Lower leg skin (tissue), 4 donors: ENCODE measurements at regions not wholly inside any gene's neighbourhood (a gene's known extent, or its start where the extent isn't known, plus 50 kb on each side); places are given as distances from the start of the nearest gene placed in this dataset.

Experiments used
- DNase-seq, 2 donors: peaks; one replicate each; pipeline ENCODE4 v3.0.0-alpha.2; 2019; ENCODE audit warnings: low spot score in 2 of 2
- H3K4me3 ChIP-seq: fragments of 200-600 bp; sonication (generic); 2 replicates; pipeline ENCODE4 v1.5.1; 2017; ENCODE audit warnings: mild to moderate bottlenecking, low read depth; ENCODE audit not compliant: poor library complexity, severe bottlenecking
- POLR2A ChIP-seq, 2 donors: fragments of 450-650 bp; IDR thresholded peaks; one replicate each; pipeline ENCODE4 v1.6.1; 2016 to 2017; ENCODE audit warnings: antibody characterized with exemption in 2 of 2, mild to moderate bottlenecking in 1 of 2, moderate library complexity in 1 of 2
- WGBS, 2 donors: methylation state at CpG; one replicate each; pipeline ENCODE4 v1.1.5; 2018; 5-methylcytosine and 5-hydroxymethylcytosine counted together
- intact Hi-C: fragments of 100-400 bp; cut with DNase I; formaldehyde crosslinking; loops from one replicate; pipeline ENCODE4 v1.15.0; 2023; ENCODE audit warnings: low total_unique reads
- TF ChIP-seq, protein P1 (sequence below), 3 donors: fragments of 450-650 bp; IDR thresholded peaks; one replicate each; pipeline ENCODE4 v1.5.1; 2016; ENCODE audit warnings: antibody characterized with exemption in 3 of 3, mild to moderate bottlenecking in 3 of 3, moderate library complexity in 2 of 3

DNA sequence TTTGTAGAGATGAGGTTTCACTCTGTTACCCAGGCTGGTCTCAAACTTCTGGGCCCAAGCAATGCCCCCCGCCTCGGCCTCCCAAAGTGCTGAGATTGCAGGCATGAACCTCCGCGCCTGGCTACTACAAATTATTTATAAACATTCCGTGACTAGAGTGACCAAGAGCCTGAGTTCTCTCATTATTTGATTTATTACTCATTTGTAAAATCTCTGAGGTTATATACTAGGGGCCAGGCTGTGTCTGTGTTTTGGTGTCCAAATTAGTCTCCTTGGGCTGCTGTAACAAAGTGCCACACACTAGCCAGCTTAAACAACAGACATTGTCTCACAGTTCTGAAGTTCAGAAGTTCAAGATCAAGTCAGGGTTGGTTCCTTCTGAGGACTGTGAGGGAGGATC lies 70.8 kb upstream of the ELAC2 start:
- no peak for TF ChIP-seq POLR2A (IDR thresholded peaks at IDR 0.05)
- TF ChIP-seq, protein P1, sequence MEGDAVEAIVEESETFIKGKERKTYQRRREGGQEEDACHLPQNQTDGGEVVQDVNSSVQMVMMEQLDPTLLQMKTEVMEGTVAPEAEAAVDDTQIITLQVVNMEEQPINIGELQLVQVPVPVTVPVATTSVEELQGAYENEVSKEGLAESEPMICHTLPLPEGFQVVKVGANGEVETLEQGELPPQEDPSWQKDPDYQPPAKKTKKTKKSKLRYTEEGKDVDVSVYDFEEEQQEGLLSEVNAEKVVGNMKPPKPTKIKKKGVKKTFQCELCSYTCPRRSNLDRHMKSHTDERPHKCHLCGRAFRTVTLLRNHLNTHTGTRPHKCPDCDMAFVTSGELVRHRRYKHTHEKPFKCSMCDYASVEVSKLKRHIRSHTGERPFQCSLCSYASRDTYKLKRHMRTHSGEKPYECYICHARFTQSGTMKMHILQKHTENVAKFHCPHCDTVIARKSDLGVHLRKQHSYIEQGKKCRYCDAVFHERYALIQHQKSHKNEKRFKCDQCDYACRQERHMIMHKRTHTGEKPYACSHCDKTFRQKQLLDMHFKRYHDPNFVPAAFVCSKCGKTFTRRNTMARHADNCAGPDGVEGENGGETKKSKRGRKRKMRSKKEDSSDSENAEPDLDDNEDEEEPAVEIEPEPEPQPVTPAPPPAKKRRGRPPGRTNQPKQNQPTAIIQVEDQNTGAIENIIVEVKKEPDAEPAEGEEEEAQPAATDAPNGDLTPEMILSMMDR (IDR thresholded peaks at IDR 0.05), result no peak
- WGBS, 2 donors, result 86 to 97% methylated on average over 5 of the region's 5 CpGs
- no peak for DNase-seq

DNA sequence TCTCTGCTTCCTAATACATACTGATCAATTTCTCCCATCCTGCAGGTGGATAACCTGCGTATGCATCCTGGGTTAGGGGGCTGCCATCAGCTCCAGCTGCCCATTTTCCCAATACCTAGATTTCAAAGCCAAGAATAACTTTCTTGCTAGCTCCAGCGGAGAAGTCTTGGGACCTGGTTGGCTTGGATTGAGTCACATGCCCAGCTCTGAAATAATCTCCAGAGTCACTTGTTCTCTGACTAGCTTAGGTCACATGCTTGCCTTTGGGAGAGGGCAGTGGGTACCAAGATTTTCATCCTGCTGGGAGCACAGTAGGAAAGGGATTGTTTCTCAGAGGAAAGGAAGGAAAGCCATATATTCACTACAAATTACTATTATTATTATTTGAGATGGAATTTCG lies 70.0 kb upstream of the ELAC2 start:
- DNase-seq, result no peak
- WGBS, 2 donors, result 73 to 94% methylated on average over 3 of the region's 3 CpGs
- intact Hi-C loops, result no loop called here
- TF ChIP-seq POLR2A (IDR thresholded peaks at IDR 0.05), result no peak
- TF ChIP-seq, protein P1 (IDR thresholded peaks at IDR 0.05), result no peak
- no peak overlapping the region for H3K4me3 ChIP-seq

More for the DNA sequence above, 70.8 kb upstream of the ELAC2 start:
- H3K4me3 ChIP-seq, result no peak overlapping the region
- intact Hi-C loops, result no loop called here

DNA sequence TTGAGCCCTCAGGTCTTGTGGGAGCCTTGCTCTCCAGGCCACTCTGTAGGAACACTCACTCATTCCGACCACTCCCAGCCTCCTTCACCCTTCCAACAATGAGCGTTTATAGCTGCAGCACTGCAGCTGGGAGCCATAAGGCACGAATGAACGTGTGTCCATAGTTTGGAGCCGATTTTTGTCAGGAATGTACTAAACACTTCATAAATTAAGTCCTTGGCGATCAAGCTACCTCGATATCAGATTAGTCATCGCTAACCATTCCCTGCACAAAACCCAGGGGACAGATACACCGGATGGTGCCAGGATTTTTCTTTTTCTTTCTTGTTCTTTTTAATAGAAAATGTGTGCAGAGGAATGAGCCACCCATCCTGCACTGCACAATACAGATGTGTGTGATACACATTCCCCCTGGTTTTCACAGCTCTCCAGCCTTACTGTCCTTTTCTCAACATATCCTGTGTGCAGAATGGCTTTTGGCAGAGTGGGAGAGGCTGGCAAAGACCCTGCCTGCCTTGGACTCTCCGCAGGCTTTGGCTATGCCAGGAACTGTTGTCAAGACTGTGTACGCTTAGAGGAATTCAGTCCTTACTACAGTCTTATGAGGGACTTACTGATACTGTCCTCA lies 68.4 kb upstream of the ELAC2 start:
- TF ChIP-seq POLR2A (IDR thresholded peaks at IDR 0.05), result no peak
- TF ChIP-seq, protein P1 (IDR thresholded peaks at IDR 0.05), result no peak
- DNase-seq, result peak in 1 of 2 donors; percentile 21
- H3K4me3 ChIP-seq, result no peak overlapping the region
- 25 to 35% methylated on average over 11 of the region's 11 CpGs for WGBS, 2 donors
- intact Hi-C loops, result no loop called here

- DNase-seq, result no peak
These were observed 67.8 kb upstream of the ELAC2 start for GRCh38 chr17:13085578-13085977.

DNA sequence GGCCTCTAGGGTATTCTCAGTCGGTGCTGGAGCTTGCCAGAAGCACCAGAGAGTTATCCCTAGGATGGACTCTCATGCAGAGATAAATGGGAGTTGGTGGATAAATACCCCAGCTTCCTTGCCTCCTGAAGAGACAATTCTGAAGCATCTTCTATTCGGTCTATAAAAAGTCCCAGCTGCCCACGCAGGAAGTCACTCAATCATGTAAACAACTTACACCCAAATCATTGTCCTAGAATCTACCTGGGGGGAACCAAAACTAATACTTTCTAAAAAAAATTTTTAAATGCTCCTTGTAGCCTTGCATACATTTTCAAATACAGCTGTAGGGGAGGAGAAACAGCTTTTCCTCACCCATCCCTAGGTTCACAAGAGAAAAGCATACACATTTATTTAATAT lies 66.6 kb upstream of the ELAC2 start:
- TF ChIP-seq, protein P1 (IDR thresholded peaks at IDR 0.05), result no peak
- no peak for TF ChIP-seq POLR2A (IDR thresholded peaks at IDR 0.05)
- WGBS, 2 donors, result 61 to 69% methylated on average over 3 of the region's 3 CpGs
- intact Hi-C loops, result no loop called here
- H3K4me3 ChIP-seq, result no peak overlapping the region
- no peak for DNase-seq

More at GRCh38 chr17:13085578-13085977, 67.8 kb upstream of the ELAC2 start:
- TF ChIP-seq, protein P1 (IDR thresholded peaks at IDR 0.05), result no peak
- TF ChIP-seq POLR2A (IDR thresholded peaks at IDR 0.05), result no peak
- intact Hi-C loops, result no loop called here
- 71 to 82% methylated on average over 2 of the region's 2 CpGs for WGBS, 2 donors
- no peak overlapping the region for H3K4me3 ChIP-seq
